K562 (cell line): ENCODE measurements at regions not wholly inside any gene's neighbourhood (a gene's known extent, or its start where the extent isn't known, plus 50 kb on each side); places are given as distances from the start of the nearest gene placed in this dataset.

Experiments used
- ATAC-seq: fragments of 200-7000 bp; cut with Tn5 transposase; 3 replicates; pipeline ENCODE4 v1.9.1; 2020; ENCODE audit warnings: moderate library complexity
- BruUV-seq: library from RNA; stranded (reverse); fragments of 400-500 nt; replicated peaks from 2 replicates; lab custom pipeline; 2021; lab: Mats Ljungman, UMichigan
- CTCF ChIA-PET: fragments of 300-600 bp; formaldehyde crosslinking; extraction: SDS; loops from one replicate; lab custom pipeline; 2021; ENCODE audit warnings: low intra/inter-chr PET ratio; lab: Yijun Ruan, JAX
- POLR2A ChIA-PET: fragments of 300-600, 350-650 bp; sonication (Branson Sonifier 250); formaldehyde crosslinking; extraction: SDS; loops from one replicate; lab custom pipeline; 2021; ENCODE audit warnings: antibody characterized with exemption, inconsistent platforms; lab: Yijun Ruan, JAX
- DNase-seq, 4 experiments: peaks; one replicate each; pipeline versions ENCODE4 v3.0.0 to v3.0.0-alpha.2; 2011 to 2018; ENCODE audit warnings: low spot score in 3 of 4, mixed read lengths in 3 of 4; ENCODE audit errors: extremely low read depth in 1 of 4
- FAIRE-seq: peaks from 2 replicates; lab custom pipeline; 2011; peaks lifted over from hg19 to GRCh38; lab: Jason Lieb, UNC
- H2AFZ ChIP-seq: 2 replicates; pipeline ENCODE4 v1.6.0; 2011; ENCODE audit warnings: low read depth, low read length, control low read depth, inconsistent platforms
- H3K27ac ChIP-seq: fragments of 200-600 bp; 3 replicates; pipeline ENCODE4 v1.8.0; 2011; ENCODE audit warnings: low read depth, mild to moderate bottlenecking, control low read depth, inconsistent platforms, low read length, moderate library complexity, mixed read lengths; ENCODE audit errors: extremely low read depth
- H3K27me3 ChIP-seq, 2 experiments: fragments of 300-600 bp in 1 of 2; 2 replicates in 1 of 2; 3 replicates in 1 of 2; pipeline versions ENCODE4 v1.6.0 to v1.8.0; 2011; ENCODE audit warnings: inconsistent platforms in 2 of 2, low read length in 2 of 2, mild to moderate bottlenecking in 1 of 2, mixed read lengths in 1 of 2, moderate library complexity in 1 of 2; ENCODE audit not compliant: control insufficient read depth in 2 of 2, insufficient read depth in 2 of 2
- H3K36me3 ChIP-seq: fragments of 300-600 bp; 3 replicates; pipeline ENCODE4 v1.8.0; 2011; ENCODE audit warnings: mild to moderate bottlenecking, low read length, inconsistent platforms; ENCODE audit not compliant: control insufficient read depth, insufficient read depth
- H3K4me1 ChIP-seq, 2 experiments: fragments of 200-600 bp in 1 of 2; replicated peaks in 1 of 2; 2 replicates in 1 of 2; 3 replicates in 1 of 2; pipeline versions ENCODE4 v1.5.1 to v1.8.0; 2011; ENCODE audit warnings: inconsistent platforms in 2 of 2, low read length in 2 of 2, mild to moderate bottlenecking in 1 of 2, mixed read lengths in 1 of 2, moderate library complexity in 1 of 2; ENCODE audit not compliant: control insufficient read depth in 2 of 2, insufficient read depth in 2 of 2
- H3K4me2 ChIP-seq: 2 replicates; pipeline ENCODE4 v1.6.1; 2011; ENCODE audit warnings: low read length, control low read depth, inconsistent platforms, mixed read lengths; ENCODE audit not compliant: insufficient read depth
- H3K4me3 ChIP-seq: fragments of 200-600 bp; sonication (generic), shearing (Covaris generic); 2 replicates; pipeline ENCODE4 v1.5.1; 2016; ENCODE audit warnings: control low read depth, inconsistent platforms
- H3K79me2 ChIP-seq: fragments of 200-600 bp; 3 replicates; pipeline ENCODE4 v1.8.0; 2011; ENCODE audit warnings: low read length, inconsistent platforms; ENCODE audit not compliant: control insufficient read depth, insufficient read depth
- H3K9ac ChIP-seq, 2 experiments: 2 replicates each; pipeline versions ENCODE4 v1.6.0 to v1.6.1; 2011; ENCODE audit warnings: low read depth in 2 of 2, low read length in 2 of 2, control low read depth in 1 of 2, inconsistent platforms in 1 of 2, mild to moderate bottlenecking in 1 of 2, mixed read lengths in 1 of 2; ENCODE audit not compliant: insufficient read depth in 1 of 2
- H3K9me1 ChIP-seq: one replicate; pipeline ENCODE4 v1.6.0; 2011; ENCODE audit warnings: inconsistent platforms, mild to moderate bottlenecking, low read length, moderate library complexity; ENCODE audit not compliant: control insufficient read depth, insufficient read depth
- H3K9me3 ChIP-seq: replicated peaks from 2 replicates; pipeline ENCODE4 v1.5.1; 2011; ENCODE audit warnings: low read depth, low read length, inconsistent platforms; ENCODE audit not compliant: control insufficient read depth, insufficient read depth
- H4K20me1 ChIP-seq: replicated peaks from 2 replicates; pipeline ENCODE4 v1.6.1; 2011; ENCODE audit warnings: low read length, inconsistent platforms, mixed read lengths; ENCODE audit not compliant: control insufficient read depth, insufficient read depth
- ATF3 ChIP-seq, 2 experiments: fragments of 450-650 bp in 1 of 2; sonication (generic) in 1 of 2; formaldehyde crosslinking in 1 of 2; IDR thresholded peaks in 1 of 2; conservative IDR thresholded peaks in 1 of 2; 2 replicates each; pipeline versions ENCODE4 v1.6.1 to v1.8.1; 2016 to 2023; ENCODE audit warnings: mild to moderate bottlenecking in 2 of 2, moderate library complexity in 2 of 2, inconsistent platforms in 1 of 2, missing genetic modification reagents in 1 of 2
- CXXC5 ChIP-seq: fragments of 250-450 bp; sonication (Bioruptor Pico); IDR thresholded peaks from 2 replicates; pipeline ENCODE4 v1.8.0; 2022; ENCODE audit warnings: inconsistent platforms, mild to moderate bottlenecking, moderate library complexity
- FOXJ2 ChIP-seq: fragments of 200-800 bp; sonication (Bioruptor generic); IDR thresholded peaks from 2 replicates; pipeline ENCODE4 v1.6.1; 2016; ENCODE audit warnings: missing genetic modification characterization, missing compliant biosample characterization
- GATAD2A ChIP-seq: fragments of 450-650 bp; IDR thresholded peaks from 2 replicates; pipeline ENCODE4 v1.6.1; 2017
- HDAC3 ChIP-seq: fragments of 450-650 bp; IDR thresholded peaks from 2 replicates; pipeline ENCODE4 v1.6.1; 2018; ENCODE audit warnings: borderline replicate concordance, mild to moderate bottlenecking, moderate library complexity; ENCODE audit not compliant: partially characterized antibody
- HSF4 ChIP-seq: fragments of 250-450 bp; sonication (Bioruptor Pico); IDR thresholded peaks from 2 replicates; pipeline ENCODE4 v2.1.2; 2022; ENCODE audit warnings: mild to moderate bottlenecking, moderate library complexity, borderline replicate concordance
- ILK ChIP-seq: fragments of 450-650 bp; IDR thresholded peaks from 2 replicates; pipeline ENCODE4 v1.6.1; 2016; ENCODE audit warnings: missing genetic modification characterization, low read depth, mild to moderate bottlenecking, missing compliant biosample characterization, moderate library complexity, borderline replicate concordance
- MAFG ChIP-seq: fragments of 450-650 bp; conservative IDR thresholded peaks from 2 replicates; pipeline ENCODE4 v1.6.1; 2016; ENCODE audit warnings: missing genetic modification characterization, missing compliant biosample characterization
- NONO ChIP-seq, 2 experiments: fragments of 200-400 bp in 1 of 2; fragments of 450-650 bp in 1 of 2; formaldehyde crosslinking in 1 of 2; IDR thresholded peaks; 2 replicates each; pipeline ENCODE4 v1.6.1; 2017; ENCODE audit warnings: low read depth in 2 of 2, mild to moderate bottlenecking in 2 of 2, moderate library complexity in 2 of 2, low read length in 1 of 2
- SNAPC5 ChIP-seq: fragments of 250-450 bp; sonication (Bioruptor Pico); IDR thresholded peaks from 2 replicates; pipeline ENCODE4 v1.8.0; 2021; ENCODE audit warnings: moderate library complexity, mild to moderate bottlenecking, inconsistent platforms
- THRB ChIP-seq: fragments of 450-650 bp; formaldehyde crosslinking; conservative IDR thresholded peaks from 2 replicates; pipeline ENCODE4 v1.4.0; 2022; ENCODE audit warnings: mild to moderate bottlenecking, missing genetic modification characterization
- YBX1 ChIP-seq: fragments of 450-650 bp; IDR thresholded peaks from 2 replicates; pipeline ENCODE4 v1.7.1; 2016; ENCODE audit warnings: mild to moderate bottlenecking
- ZBTB11 ChIP-seq, 3 experiments: fragments of 200-800 bp in 1 of 3; fragments of 250-450 bp in 1 of 3; fragments of 450-650 bp in 1 of 3; sonication (Bioruptor Pico) in 1 of 3; sonication (Bioruptor generic) in 1 of 3; formaldehyde crosslinking in 1 of 3; IDR thresholded peaks; 2 replicates each; pipeline versions ENCODE4 v1.6.1 to v1.8.0; 2016 to 2022; ENCODE audit warnings: mild to moderate bottlenecking in 2 of 3, missing genetic modification characterization in 2 of 3, missing compliant biosample characterization in 1 of 3, moderate library complexity in 1 of 3
- ZBTB8A ChIP-seq: fragments of 450-650 bp; IDR thresholded peaks from 2 replicates; pipeline ENCODE4 v1.6.1; 2018; ENCODE audit warnings: mild to moderate bottlenecking, moderate library complexity; ENCODE audit not compliant: partially characterized antibody
- ZEB2 ChIP-seq: fragments of 450-650 bp; IDR thresholded peaks from 2 replicates; pipeline ENCODE4 v1.6.1; 2016
- ZNF140 ChIP-seq: fragments of 250-450 bp; sonication (Bioruptor Pico); IDR thresholded peaks from 2 replicates; pipeline ENCODE4 v1.8.0; 2021; ENCODE audit warnings: moderate library complexity, mild to moderate bottlenecking, inconsistent platforms
- ZNF239 ChIP-seq: fragments of 250-450 bp; sonication (Bioruptor Pico); IDR thresholded peaks from 2 replicates; pipeline ENCODE4 v1.4.0; 2020; ENCODE audit warnings: mild to moderate bottlenecking
- WGBS: fragments of 100-300 bp; shearing (Covaris generic); methylation state at CpG from one replicate; pipeline ENCODE4 v1.1.6; 2016; ENCODE audit warnings: low coverage, mixed read lengths; ENCODE audit not compliant: insufficient coverage; ENCODE audit errors: missing lambda C conversion rate; 5-methylcytosine and 5-hydroxymethylcytosine counted together
- in situ Hi-C: fragments of 300-500 bp; cut with MboI; formaldehyde crosslinking; loops from 4 replicates; pipeline ENCODE4 v1.15.0; 2018; ENCODE audit warnings: inconsistent platforms, mixed read lengths
- intact Hi-C: fragments of 100-400 bp; cut with micrococcal nuclease; formaldehyde crosslinking; loops from 2 replicates; pipeline ENCODE4 v1.14.2; 2022

- Histone ChIP-seq H3K4me1 (no peaks in the 10 kb centered on the region), H3K27me3 (peaks cover 0 to 25% of the 10 kb centered on the region in 2 experiments; a peak in 3 of 5 replicates), H3K4me3 (no peak overlapping the region), H3K9me3 (no peaks in the 10 kb centered on the region), H3K9me1 (no peaks in the 10 kb centered on the region), H4K20me1 (no peaks in the 10 kb centered on the region; the same call in 1 of the 2 replicates), H2AFZ (no peak overlapping the region), H3K27ac (no peak overlapping the region), H3K4me2 (no peak overlapping the region), H3K36me3 (no peaks in the 10 kb centered on the region), H3K79me2 (no peaks in the 10 kb centered on the region), H3K9ac (no peak overlapping the region)
- intact Hi-C loops (no loop called here), in situ Hi-C loops (no loop called here)
- 1% methylated on average over 11 of the region's 12 CpGs for whole genome bisulfite sequencing
- no peak for DNase-seq
- CTCF ChIA-PET = no interaction called here
- BruUV-seq = no TSS peak
- POLR2A ChIA-PET = no interaction called here
- no peak for FAIRE-seq
- no peak for ATAC-seq
- TF ChIP-seq FOXJ2 (no peak), YBX1 (no peak), MAFG (tag) (no peak), ZBTB11 (CRISPR knock-in tag; IDR thresholded peaks at IDR 0.05) (no peak), ZNF140 (CRISPR knock-in tag) (no peak), THRB (no peak), HDAC3 (no peak), ZNF239 (CRISPR knock-in tag) (no peak), ZEB2 (no peak), CXXC5 (CRISPR knock-in tag) (no peak), HSF4 (CRISPR knock-in tag) (no peak), ILK (no peak), GATAD2A (no peak), ATF3 (IDR thresholded peaks at IDR 0.05) (no peak), ATF3 (CRISPR knock-in tag; conservative IDR thresholded peaks at IDR 0.05) (no peak), NONO (IDR thresholded peaks at IDR 0.05; ENCODE audit: low read depth in 2 of 2, low read length in 1 of 2) (no peak), SNAPC5 (CRISPR knock-in tag) (no peak), ZBTB8A (no peak)
Observed at GRCh38 chr22:27483095-27483785, 318.3 kb downstream of the MN1 start.
